Osteoblast (primary cell): ENCODE measurements at regions not wholly inside any gene's neighbourhood (a gene's known extent, or its start where the extent isn't known, plus 50 kb on each side); places are given as distances from the start of the nearest gene placed in this dataset.

Source experiments
- DNase-seq: peaks from one replicate; pipeline ENCODE4 v3.0.0; 2011; ENCODE audit warnings: low spot score, mixed read lengths; ENCODE audit not compliant: insufficient read length; ENCODE audit errors: missing footprints
- H2AFZ ChIP-seq: 2 replicates; pipeline ENCODE4 v1.6.0; 2011; ENCODE audit warnings: mild to moderate bottlenecking, low read length
- H3K27ac ChIP-seq: 2 replicates; pipeline ENCODE4 v1.5.1; 2011; ENCODE audit warnings: mild to moderate bottlenecking, low read depth, low read length, moderate library complexity
- H3K27me3 ChIP-seq: 2 replicates; pipeline ENCODE4 v1.6.0; 2012; ENCODE audit warnings: mild to moderate bottlenecking, control low read depth, inconsistent platforms, low read length, moderate library complexity; ENCODE audit not compliant: insufficient read depth
- H3K36me3 ChIP-seq: 2 replicates; pipeline ENCODE4 v1.5.1; 2011; ENCODE audit warnings: mild to moderate bottlenecking, low read length, control low read depth, moderate library complexity; ENCODE audit not compliant: insufficient read depth
- H3K4me1 ChIP-seq: 2 replicates; pipeline ENCODE4 v1.5.1; 2011; ENCODE audit warnings: mild to moderate bottlenecking, low read length, control low read depth, moderate library complexity; ENCODE audit not compliant: insufficient read depth
- H3K4me2 ChIP-seq: 2 replicates; pipeline ENCODE4 v1.6.0; 2011; ENCODE audit warnings: mild to moderate bottlenecking, low read length; ENCODE audit not compliant: insufficient read depth
- H3K4me3 ChIP-seq: fragments of 200-600 bp; sonication (generic); 3 replicates; pipeline ENCODE4 v1.5.1; 2012; ENCODE audit warnings: mild to moderate bottlenecking, low read length, inconsistent platforms; ENCODE audit not compliant: insufficient read depth
- H3K79me2 ChIP-seq: 2 replicates; pipeline ENCODE4 v1.6.0; 2012; ENCODE audit warnings: mild to moderate bottlenecking, low read length, control low read depth, inconsistent platforms; ENCODE audit not compliant: insufficient read depth
- H3K9me3 ChIP-seq: 2 replicates; pipeline ENCODE4 v1.5.1; 2011; ENCODE audit warnings: low read depth, low read length, control low read depth
- H4K20me1 ChIP-seq: 2 replicates; pipeline ENCODE4 v1.6.0; 2012; ENCODE audit warnings: mild to moderate bottlenecking, low read length, control low read depth; ENCODE audit not compliant: insufficient read depth
- CTCF ChIP-seq: IDR thresholded peaks from 2 replicates; pipeline ENCODE4 v1.5.1; 2011; ENCODE audit warnings: mild to moderate bottlenecking, low read depth, low read length, moderate library complexity; ENCODE audit errors: extremely low read depth

- no peak for TF ChIP-seq CTCF
- Histone ChIP-seq H3K27ac (no peak overlapping the region), H3K36me3 (no peaks in the 10 kb centered on the region), H2AFZ (no peak overlapping the region), H3K4me2 (peak overlapping the region; percentile 28), H3K9me3 (no peaks in the 10 kb centered on the region), H3K79me2 (no peaks in the 10 kb centered on the region), H3K27me3 (no peaks in the 10 kb centered on the region), H4K20me1 (no peaks in the 10 kb centered on the region), H3K4me1 (peaks cover 10% of the 10 kb centered on the region), H3K4me3 (no peak overlapping the region)
- DNase-seq = peak; percentile 39
Observed at GRCh38 chr3:117628823-117629291, 919.3 kb downstream of the TUSC7 start.

- Histone ChIP-seq H3K79me2 (no peaks in the 10 kb centered on the region), H3K9me3 (no peaks in the 10 kb centered on the region), H2AFZ (no peak overlapping the region), H3K4me3 (no peak overlapping the region), H3K4me2 (no peak overlapping the region), H3K27ac (no peak overlapping the region), H3K27me3 (no peaks in the 10 kb centered on the region), H3K4me1 (peaks cover 10% of the 10 kb centered on the region), H3K36me3 (no peaks in the 10 kb centered on the region), H4K20me1 (no peaks in the 10 kb centered on the region)
- no peak for DNase-seq
- TF ChIP-seq CTCF = no peak
Observed at GRCh38 chr3:117629505-117629904, 919.9 kb downstream of the TUSC7 start.

- no peak overlapping the region for H3K27ac ChIP-seq
- H3K79me2 ChIP-seq = no peaks in the 10 kb centered on the region
- no peak for TF ChIP-seq CTCF
- no peak overlapping the region for H2AFZ ChIP-seq
- no peak overlapping the region for H3K4me2 ChIP-seq
- H3K4me1 ChIP-seq = peaks cover 10% of the 10 kb centered on the region
- no peak overlapping the region for H3K4me3 ChIP-seq
- no peaks in the 10 kb centered on the region for H3K9me3 ChIP-seq
- no peaks in the 10 kb centered on the region for H4K20me1 ChIP-seq
- DNase-seq = no peak
- H3K36me3 ChIP-seq = no peaks in the 10 kb centered on the region
- H3K27me3 ChIP-seq = no peaks in the 10 kb centered on the region
Observed at GRCh38 chr3:117630469-117630868, 920.9 kb downstream of the TUSC7 start.

- Histone ChIP-seq H3K27me3 (no peaks in the 10 kb centered on the region), H3K4me1 (peaks cover 10% of the 10 kb centered on the region), H3K36me3 (no peaks in the 10 kb centered on the region), H3K4me2 (no peak overlapping the region), H3K27ac (no peak overlapping the region), H3K4me3 (no peak overlapping the region), H2AFZ (no peak overlapping the region), H3K9me3 (no peaks in the 10 kb centered on the region), H3K79me2 (no peaks in the 10 kb centered on the region), H4K20me1 (no peaks in the 10 kb centered on the region)
- no peak for DNase-seq
- no peak for TF ChIP-seq CTCF
Observed at GRCh38 chr3:117630885-117631284, 921.3 kb downstream of the TUSC7 start.
